ENCODE measurements at regions not wholly inside any gene's neighbourhood (a gene's known extent, or its start where the extent isn't known, plus 50 kb on each side); places are given as distances from the start of the nearest gene placed in this dataset.

GRCh38 chr5:167716126-167716775 is 575.2 kb upstream of the WWC1 start:
- DNase-seq (ENCODE audit: low spot score), result no peak

- no peak for DNase-seq (ENCODE audit: low spot score)
Observed at GRCh38 chr5:167720259-167720658, 571.2 kb upstream of the WWC1 start.

GRCh38 chr5:167720676-167721260 is 570.7 kb upstream of the WWC1 start:
- DNase-seq (ENCODE audit: low spot score), result no peak

- no peak for DNase-seq (ENCODE audit: low spot score)
Observed at GRCh38 chr5:167721926-167722440, 569.5 kb upstream of the WWC1 start.

- DNase-seq (ENCODE audit: low spot score), result peak; percentile 49
Observed at GRCh38 chr5:167723254-167723871, 568.1 kb upstream of the WWC1 start.

GRCh38 chr5:167725264-167725663 is 566.2 kb upstream of the WWC1 start:
- DNase-seq (ENCODE audit: low spot score), result no peak

GRCh38 chr5:167725741-167726140 is 565.7 kb upstream of the WWC1 start:
- DNase-seq (ENCODE audit: low spot score), result no peak

- no peak for DNase-seq (ENCODE audit: low spot score)
Observed at GRCh38 chr5:167726642-167727041, 564.8 kb upstream of the WWC1 start.

GRCh38 chr5:167730121-167730520 is 561.3 kb upstream of the WWC1 start:
- no peak for DNase-seq (ENCODE audit: low spot score)

GRCh38 chr5:167730656-167731055 is 560.8 kb upstream of the WWC1 start:
- DNase-seq (ENCODE audit: low spot score), result no peak

GRCh38 chr5:167731951-167732350 is 559.5 kb upstream of the WWC1 start:
- DNase-seq (ENCODE audit: low spot score), result no peak

- DNase-seq (ENCODE audit: low spot score), result no peak
Observed at GRCh38 chr5:167732499-167732898, 558.9 kb upstream of the WWC1 start.

GRCh38 chr5:167736992-167737391 is 554.5 kb upstream of the WWC1 start:
- no peak for DNase-seq (ENCODE audit: low spot score)

- no peak for DNase-seq (ENCODE audit: low spot score)
Observed at GRCh38 chr5:167743695-167744464, 547.6 kb upstream of the WWC1 start.

GRCh38 chr5:167745868-167746267 is 545.6 kb upstream of the WWC1 start:
- no peak for DNase-seq (ENCODE audit: low spot score)

- no peak for DNase-seq (ENCODE audit: low spot score)
Observed at GRCh38 chr5:167750586-167750985, 540.9 kb upstream of the WWC1 start.

- no peak for DNase-seq (ENCODE audit: low spot score)
Observed at GRCh38 chr5:167752936-167753335, 538.5 kb upstream of the WWC1 start.

- no peak for DNase-seq (ENCODE audit: low spot score)
Observed at GRCh38 chr5:167753725-167754490, 537.5 kb upstream of the WWC1 start.

- no peak for DNase-seq (ENCODE audit: low spot score)
Observed at GRCh38 chr5:167754501-167755021, 536.9 kb upstream of the WWC1 start.

- no peak for DNase-seq (ENCODE audit: low spot score)
Observed at GRCh38 chr5:167755420-167755819, 536.0 kb upstream of the WWC1 start.

GRCh38 chr5:167759057-167759821 is 532.2 kb upstream of the WWC1 start:
- DNase-seq (ENCODE audit: low spot score), result no peak

Measured in COLO829 (cell line).